ENCODE measurements at regions not wholly inside any gene's neighbourhood (a gene's known extent, or its start where the extent isn't known, plus 50 kb on each side); places are given as distances from the start of the nearest gene placed in this dataset.

DNA sequence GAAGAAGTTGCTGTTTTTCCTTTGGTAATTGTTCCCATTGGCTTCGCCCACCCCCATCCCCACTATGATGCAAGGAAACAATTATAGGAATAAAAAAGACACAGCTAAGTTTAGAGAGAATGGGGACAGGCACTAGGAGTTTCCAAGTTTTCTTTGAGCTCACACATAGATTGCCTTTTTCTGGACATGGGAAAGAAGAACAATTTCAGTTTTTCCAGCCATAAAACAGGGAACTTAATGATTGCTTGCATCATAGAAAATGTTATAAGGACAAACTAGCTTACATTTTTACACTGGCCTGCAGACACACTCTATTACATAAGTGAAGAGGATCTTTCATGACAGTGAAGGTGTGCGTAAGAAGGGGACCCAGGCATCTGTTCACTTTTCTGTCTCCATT lies 142.3 kb upstream of the ZFHX3 start:
- peaks cover 4% of the 10 kb centered on the region for H3K27me3 ChIP-seq (ENCODE audit: control insufficient read depth, insufficient read depth, low read length)
- TF ChIP-seq CTCF (IDR thresholded peaks at IDR 0.05; ENCODE audit: insufficient read depth, low read length, severe bottlenecking): no peak
- FAIRE-seq (no peak), DNase-seq (ENCODE audit: low read depth) (no peak)
- no peaks in the 10 kb centered on the region for H3K36me3 ChIP-seq (ENCODE audit: control insufficient read depth, insufficient read depth, low read length)
- H3K4me3 ChIP-seq (ENCODE audit: low read depth, low read length): no peak overlapping the region

GRCh38 chr16:73189136-73189535 lies 141.2 kb upstream of the ZFHX3 start:
- no peak for TF ChIP-seq CTCF (IDR thresholded peaks at IDR 0.05; ENCODE audit: insufficient read depth, low read length, severe bottlenecking)
- no peaks in the 10 kb centered on the region for H3K36me3 ChIP-seq (ENCODE audit: control insufficient read depth, insufficient read depth, low read length)
- DNase-seq (ENCODE audit: low read depth): no peak
- H3K4me3 ChIP-seq (ENCODE audit: low read depth, low read length): no peak overlapping the region
- H3K27me3 ChIP-seq (ENCODE audit: control insufficient read depth, insufficient read depth, low read length): peaks cover 4% of the 10 kb centered on the region
- no peak for FAIRE-seq

GRCh38 chr16:73186752-73187601 lies 139.0 kb upstream of the ZFHX3 start:
- no peak for DNase-seq (ENCODE audit: low read depth)
- no peak for TF ChIP-seq CTCF (IDR thresholded peaks at IDR 0.05; ENCODE audit: insufficient read depth, low read length, severe bottlenecking)
- H3K4me3 ChIP-seq (ENCODE audit: low read depth, low read length): no peak overlapping the region
- H3K27me3 ChIP-seq (ENCODE audit: control insufficient read depth, insufficient read depth, low read length): peaks cover 3% of the 10 kb centered on the region
- no peaks in the 10 kb centered on the region for H3K36me3 ChIP-seq (ENCODE audit: control insufficient read depth, insufficient read depth, low read length)
- no peak for FAIRE-seq

- H3K36me3 ChIP-seq (ENCODE audit: control insufficient read depth, insufficient read depth, low read length): no peaks in the 10 kb centered on the region
- no peak overlapping the region for H3K4me3 ChIP-seq (ENCODE audit: low read depth, low read length)
- FAIRE-seq: no peak
- no peak for TF ChIP-seq CTCF (IDR thresholded peaks at IDR 0.05; ENCODE audit: insufficient read depth, low read length, severe bottlenecking)
- H3K27me3 ChIP-seq (ENCODE audit: control insufficient read depth, insufficient read depth, low read length): no peaks in the 10 kb centered on the region
- no peak for DNase-seq (ENCODE audit: low read depth)
These were observed 137.8 kb upstream of the ZFHX3 start for GRCh38 chr16:73185737-73186136.

DNA sequence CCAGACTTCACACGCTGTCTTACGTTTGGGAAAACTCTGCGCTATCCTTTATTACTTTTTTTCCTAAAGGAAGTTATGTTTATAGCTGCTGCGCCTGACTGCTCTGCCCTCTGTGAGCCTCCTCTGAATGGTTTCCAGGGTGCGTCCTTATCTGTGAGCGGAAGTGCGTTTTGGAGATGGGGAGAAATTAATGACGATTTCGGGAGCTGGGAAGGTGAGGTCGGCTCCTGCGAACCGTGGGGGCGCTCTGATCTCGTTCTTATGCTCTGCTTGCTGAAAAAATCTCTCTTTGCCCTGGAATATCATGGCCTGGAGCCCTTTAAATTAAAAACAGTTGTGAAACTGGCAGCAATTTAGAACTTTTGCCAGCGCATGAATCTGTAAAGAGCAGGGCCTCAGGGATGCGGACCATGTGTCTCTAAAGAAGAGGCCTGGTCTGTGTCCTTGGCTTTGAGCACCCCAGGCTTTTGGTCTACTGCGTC lies 135.7 kb upstream of the ZFHX3 start:
- no peak for TF ChIP-seq CTCF (IDR thresholded peaks at IDR 0.05; ENCODE audit: insufficient read depth, low read length, severe bottlenecking)
- DNase-seq (ENCODE audit: low read depth) (no peak), FAIRE-seq (no peak)
- Histone ChIP-seq H3K4me3 (ENCODE audit: low read depth, low read length) (no peak overlapping the region), H3K36me3 (ENCODE audit: control insufficient read depth, insufficient read depth, low read length) (no peaks in the 10 kb centered on the region), H3K27me3 (ENCODE audit: control insufficient read depth, insufficient read depth, low read length) (no peaks in the 10 kb centered on the region)
